ENCODE measurements at regions not wholly inside any gene's neighbourhood (a gene's known extent, or its start where the extent isn't known, plus 50 kb on each side); places are given as distances from the start of the nearest gene placed in this dataset.
A peak's percentile ranks its signal among the peaks of the same experiment; 100 is the strongest.
"Not testable (repeated sequence)": the region's sequence is repeated elsewhere in the genome, so short reads cannot be mapped to it uniquely, and the experiment has no call there.

DNA sequence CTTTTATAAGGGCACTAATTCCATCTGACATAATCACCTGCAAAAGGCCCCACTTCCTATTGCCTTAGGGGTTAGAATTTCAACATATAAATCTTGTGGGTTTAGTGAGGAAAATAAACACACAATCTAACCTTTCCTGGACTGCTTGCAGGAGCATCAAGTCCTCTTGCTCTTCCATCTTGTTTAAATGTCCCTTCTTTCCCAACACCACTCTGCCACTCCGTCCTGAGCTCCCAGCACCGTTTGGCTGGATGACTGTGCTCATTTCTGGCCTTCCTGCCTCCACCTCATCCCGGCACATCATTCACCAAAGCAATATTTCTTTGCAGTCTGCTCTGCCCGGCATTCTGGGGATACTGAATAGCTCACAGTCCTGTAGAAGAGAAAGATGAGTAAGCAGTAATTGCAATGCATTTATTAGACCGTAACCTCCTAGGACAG lies 247.8 kb downstream of the BCL2 start:
- DNase-seq = peak; percentile 75

GRCh38 chr18:63070767-63071502 lies 248.6 kb downstream of the BCL2 start:
- no peak for DNase-seq

DNA sequence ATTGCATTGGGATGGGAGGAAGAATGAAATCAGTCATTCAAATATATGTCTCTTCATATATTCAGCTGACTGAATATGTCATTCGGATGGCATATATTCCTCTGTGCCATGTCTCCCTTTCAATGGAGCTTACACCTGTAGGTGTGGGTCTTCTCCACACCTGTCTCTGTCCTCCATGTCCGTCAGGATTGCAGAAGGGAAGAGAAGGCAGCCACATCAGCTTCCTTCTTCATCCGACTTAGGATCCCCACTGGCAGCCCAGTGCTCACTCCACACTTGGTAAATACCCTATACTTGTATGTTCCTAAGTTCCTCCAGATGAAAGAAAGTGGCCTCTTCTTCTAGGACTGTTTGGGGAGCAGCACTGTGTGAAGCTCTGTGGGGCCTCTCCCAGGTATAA lies 250.1 kb downstream of the BCL2 start:
- DNase-seq = no peak

DNA sequence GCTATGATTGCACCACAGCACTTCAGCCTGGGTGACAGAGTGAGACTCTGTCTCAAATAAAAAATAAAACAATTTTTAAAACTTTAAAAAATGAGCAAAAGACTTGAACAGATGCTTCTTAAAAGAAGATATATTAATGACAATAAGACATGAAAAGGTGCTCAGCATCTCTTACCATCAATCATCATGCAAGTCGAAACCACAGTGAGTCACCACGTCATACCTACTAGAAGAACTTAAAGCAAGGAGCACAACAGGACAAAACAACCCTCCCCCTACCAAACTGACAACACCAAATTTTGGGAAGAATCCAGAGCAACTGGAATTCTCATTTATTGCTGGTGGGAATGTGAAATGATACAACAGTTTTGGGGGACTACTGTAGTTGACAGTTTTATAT lies 251.6 kb downstream of the BCL2 start:
- DNase-seq = no peak

- DNase-seq = no peak
These were observed 254.4 kb downstream of the BCL2 start for GRCh38 chr18:63065172-63065571.

DNA sequence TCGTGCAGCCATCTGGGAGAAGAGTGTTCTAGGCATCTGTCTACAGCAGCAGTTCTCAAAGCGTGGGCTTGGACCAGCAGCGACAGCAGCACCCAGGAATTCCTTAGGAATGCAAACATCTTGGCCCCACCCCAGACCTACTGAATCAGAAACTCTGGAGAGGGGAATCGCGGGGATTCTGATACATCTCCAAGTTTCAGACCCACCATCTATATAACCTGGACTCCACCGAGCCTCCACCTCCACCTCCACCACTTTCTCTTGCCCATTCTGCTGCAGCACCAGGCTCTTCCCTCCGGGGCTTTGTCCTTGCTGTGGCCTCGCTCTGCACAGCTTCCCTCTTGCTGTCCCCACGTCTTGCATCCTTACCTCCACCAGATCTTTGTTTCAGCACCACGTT lies 256.4 kb downstream of the BCL2 start:
- DNase-seq = no peak

- DNase-seq = no peak
These were observed 257.3 kb downstream of the BCL2 start for GRCh38 chr18:63062246-63062645.

GRCh38 chr18:63061303-63061702 lies 258.3 kb downstream of the BCL2 start:
- no peak for DNase-seq

DNA sequence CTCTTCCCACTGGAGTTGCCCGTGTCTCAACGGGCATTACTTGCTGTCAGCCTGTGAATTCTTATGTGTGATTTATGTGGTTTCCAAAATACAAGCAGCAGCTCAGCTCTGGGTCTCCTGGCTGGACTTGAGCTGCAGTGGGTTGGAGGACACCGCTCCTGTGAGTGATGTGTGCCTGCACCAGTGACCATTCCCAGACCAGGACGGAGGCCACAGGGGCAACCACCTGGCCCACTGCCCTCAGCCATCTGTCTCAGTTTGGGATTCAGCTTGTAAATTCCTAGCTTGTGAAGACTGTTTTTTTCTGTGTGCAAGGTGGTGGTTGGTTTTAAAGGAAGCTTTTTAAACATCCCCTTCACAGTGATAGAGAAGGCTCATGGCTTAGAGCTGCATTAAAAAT lies 261.0 kb downstream of the BCL2 start:
- no peak for DNase-seq

- DNase-seq = no peak
These were observed 261.9 kb downstream of the BCL2 start for GRCh38 chr18:63057707-63058106.

DNA sequence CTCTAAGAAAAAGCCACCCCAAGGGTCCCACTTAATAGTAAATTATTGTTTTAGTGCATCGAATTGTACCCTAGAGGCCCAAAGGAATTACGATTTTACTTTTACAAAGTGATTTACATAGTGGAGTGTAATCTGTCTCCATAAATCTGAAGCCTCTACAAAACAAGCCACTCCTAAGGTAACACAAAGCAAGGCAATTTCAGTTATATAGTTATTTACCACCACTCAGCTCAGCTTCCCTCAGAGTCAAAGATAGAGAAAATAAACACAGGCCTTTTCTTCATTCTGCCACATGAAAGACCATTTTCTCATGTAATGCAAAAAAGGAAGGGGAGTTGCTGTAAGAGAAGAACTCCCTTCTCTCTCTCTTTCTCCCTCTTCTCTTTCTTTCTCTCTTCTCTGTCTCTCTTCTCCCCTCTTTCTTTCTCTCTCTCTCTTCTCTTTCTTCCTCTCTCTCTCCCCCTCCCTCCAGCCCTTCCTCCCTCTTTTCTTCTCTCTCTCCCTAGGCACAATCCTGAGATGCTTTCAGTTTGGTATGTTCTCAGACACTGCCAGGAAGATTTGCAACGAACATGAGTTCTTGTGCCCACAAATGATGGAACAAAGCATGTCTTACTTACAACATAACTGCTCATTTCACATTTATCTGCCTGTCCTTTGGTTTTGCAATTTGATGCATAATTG lies 264.5 kb downstream of the BCL2 start:
- DNase-seq = no peak

DNA sequence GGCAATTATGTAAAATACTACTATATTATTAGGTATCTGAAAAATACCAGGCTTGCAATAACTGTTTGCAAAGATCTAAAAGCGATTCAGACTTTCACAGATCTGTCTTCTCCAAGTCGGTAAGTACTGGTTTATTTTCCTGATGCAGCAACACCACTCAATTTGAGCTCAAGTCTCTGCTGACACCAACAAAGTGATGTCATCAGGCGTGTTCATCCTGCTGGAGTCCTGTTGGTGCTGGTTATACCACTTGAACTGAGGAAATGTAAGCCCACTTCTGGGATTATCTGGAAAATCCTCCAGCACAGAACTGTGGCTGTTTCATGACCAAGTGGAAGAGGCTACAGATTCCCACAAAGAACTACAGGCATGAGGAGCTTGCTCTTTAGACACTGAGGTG lies 267.6 kb downstream of the BCL2 start:
- no peak for DNase-seq

DNA sequence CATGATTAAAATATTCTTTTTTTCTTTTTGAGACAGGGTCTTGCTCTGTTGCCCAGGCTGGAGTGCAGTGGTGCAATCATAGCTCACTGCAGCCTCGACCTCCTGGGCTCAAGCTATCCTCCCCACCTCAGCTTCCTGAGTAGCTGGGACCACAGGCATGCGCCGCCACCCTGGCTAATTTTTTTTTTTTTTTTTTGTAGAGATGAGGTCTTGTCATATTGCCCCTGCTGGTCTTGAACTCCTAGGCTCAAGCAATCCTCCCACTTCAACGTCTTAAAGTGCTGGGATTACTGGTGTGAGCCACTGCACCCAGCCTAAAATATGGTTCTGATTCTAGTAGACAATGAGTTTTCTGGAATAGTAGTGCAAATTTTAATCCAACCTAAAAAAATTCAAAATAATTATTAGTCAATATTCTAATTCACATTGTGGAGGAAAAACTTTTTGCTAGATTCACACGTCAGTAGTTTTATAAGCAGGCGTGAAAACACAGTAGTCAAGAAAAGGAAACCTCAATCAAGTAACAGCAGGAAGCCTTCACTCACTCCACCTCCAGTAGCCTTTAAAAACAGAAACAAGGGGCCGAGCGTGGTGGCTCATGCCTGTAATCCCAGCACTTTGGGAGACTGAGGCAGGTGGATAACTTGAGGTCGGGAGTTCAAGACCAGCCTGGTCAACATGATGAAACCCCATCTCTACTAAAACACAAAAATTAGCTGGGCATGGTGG lies 268.7 kb downstream of the BCL2 start:
- DNase-seq = not testable (repeated sequence)

- DNase-seq = no peak
These were observed 273.2 kb downstream of the BCL2 start for GRCh38 chr18:63046375-63046774.

DNA sequence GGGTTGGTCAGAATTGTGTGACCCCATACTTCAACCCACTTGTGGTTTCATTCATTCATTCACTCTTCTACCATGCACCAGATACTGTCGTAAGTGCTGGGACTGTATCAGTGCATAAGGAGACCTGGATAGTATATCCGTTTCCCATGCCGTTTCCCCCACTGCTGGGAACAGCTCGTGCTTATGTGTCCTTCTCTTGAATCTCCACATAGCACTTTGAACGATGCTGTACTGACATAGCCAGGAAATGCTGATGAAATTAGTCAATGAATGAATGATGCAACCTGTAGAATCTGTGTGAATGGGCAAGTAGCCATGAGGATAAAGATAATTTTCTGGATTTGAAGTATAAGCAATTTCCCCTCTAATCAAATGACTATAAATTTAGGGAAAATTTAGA lies 276.1 kb downstream of the BCL2 start:
- no peak for DNase-seq

DNA sequence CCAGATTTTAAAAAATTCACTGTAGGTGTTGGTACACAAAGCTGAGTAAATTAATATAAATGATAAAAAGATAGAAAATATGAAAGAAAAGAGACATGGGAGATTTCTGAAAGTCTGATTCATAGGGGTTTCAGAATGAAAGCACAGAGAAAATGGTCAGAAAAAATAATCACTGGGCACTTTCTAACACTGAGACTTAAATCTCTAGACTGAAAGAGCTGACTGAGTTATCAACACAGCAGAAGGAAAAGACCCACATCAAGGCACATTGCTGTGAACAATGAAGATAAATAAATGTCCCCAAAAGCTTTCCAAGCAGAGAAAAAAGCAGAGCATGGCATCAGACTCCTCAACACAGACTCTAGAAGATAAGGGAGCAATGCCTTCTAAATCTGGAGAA lies 277.2 kb downstream of the BCL2 start:
- DNase-seq = no peak

DNA sequence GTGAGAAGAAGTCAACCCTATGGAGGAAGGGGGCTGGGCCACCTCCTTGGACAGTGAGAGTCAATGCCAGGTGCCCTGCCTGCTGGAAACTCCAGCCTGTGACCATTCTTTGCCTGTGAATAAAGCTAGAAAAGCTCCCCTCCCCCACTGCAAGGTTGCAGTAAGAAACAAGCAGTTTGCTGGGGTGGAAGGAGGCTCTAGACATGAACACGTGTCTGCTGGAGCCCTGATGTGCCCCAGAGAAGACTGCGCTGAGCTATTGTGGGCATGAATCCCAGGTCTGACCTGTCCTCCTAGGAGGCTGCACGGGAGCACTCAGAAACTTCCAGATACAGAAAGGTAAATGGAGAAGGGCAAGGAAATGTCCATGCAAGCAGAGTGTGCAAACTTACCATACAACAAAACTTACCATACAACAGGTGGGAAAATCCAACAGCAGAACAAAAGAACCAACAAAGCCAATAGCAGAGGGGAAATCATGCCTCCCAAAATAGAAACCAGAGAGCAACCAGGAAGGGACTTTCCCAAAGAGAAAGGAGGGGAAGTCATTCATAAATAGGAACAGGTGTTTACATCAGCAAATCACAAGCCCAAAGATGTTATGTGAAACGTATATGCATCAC lies 278.7 kb downstream of the BCL2 start:
- DNase-seq = no peak

DNA sequence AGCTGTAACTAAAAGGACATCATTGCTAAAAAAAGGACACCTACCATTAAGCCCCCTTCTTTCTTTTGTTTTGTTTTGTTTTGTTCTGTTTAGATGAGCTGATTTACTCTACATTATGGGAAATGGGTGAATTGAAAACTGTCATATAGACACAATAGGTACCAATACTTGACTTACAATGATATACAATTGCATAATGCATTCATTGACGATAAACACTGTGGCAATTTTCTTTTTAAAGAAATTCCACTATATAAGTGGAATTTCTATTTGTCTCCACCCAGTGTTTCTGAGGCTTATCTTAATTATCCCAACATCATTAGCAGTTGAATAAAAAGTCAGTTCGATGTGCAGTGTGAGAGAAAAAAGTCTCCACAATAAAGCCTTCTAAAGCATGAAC lies 282.1 kb downstream of the BCL2 start:
- DNase-seq = no peak

GRCh38 chr18:63031375-63031774 lies 288.2 kb downstream of the BCL2 start:
- no peak for DNase-seq

Measured in GF-D8 (cell line).